ENCODE measurements at regions not wholly inside any gene's neighbourhood (a gene's known extent, or its start where the extent isn't known, plus 50 kb on each side); places are given as distances from the start of the nearest gene placed in this dataset.

DNA sequence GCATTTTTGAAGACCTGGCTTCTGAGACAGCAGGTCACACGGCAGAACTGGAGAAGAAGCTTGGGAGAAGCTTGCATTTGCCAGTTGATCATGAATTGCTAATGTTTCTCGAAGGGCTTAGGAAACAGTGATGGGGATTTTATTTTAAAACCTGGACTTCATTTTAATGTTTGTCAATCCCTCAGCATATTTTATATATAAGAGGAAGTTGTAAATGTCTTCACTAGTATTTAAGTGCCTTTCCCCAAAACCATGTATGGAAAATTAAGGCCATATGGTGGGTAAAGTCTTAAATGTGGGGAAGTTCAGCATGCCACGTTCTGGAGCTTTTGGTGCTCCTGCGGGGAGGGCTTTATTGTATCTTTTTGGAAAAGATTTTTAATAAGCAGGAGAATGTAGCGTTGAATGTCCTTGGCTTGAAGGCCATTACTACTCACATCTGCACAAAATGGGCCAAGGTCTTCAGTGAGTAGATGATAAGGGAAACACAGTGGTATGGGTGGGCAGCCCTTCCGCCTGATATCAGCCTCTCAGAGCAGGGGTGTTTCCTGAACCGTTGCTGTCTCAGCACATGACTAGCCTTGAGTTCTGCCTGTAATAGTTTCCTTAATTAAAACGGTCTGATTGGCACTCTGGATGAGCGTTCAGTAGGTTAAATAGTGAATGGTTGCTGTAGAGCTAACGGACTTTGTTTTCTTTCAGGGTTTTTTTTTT lies 511.4 kb downstream of the PCNX1 start:
- H4K8ac ChIP-seq (replicated peaks; ENCODE audit: insufficient read length, low read depth, low read length), result no peak overlapping the region
- no CpG with 5 or more reads among the region's 10 CpGs for WGBS (ENCODE audit: extremely low coverage, insufficient read length, low lambda C conversion rate)
- H2BK12ac ChIP-seq (ENCODE audit: insufficient read length, low read depth, low read length), result no peak overlapping the region
- Mint-ChIP-seq H3K27ac (peak overlapping the region in 2 of 3 experiments; percentile 47 to 63; a peak in 2 of 7 replicates), H3K4me3 (no peak overlapping the region), H3K27me3 (ENCODE audit: low read depth) (no peaks in the 10 kb centered on the region), H3K4me1 (peaks cover 9% of the 10 kb centered on the region in 2 experiments), H3K9me3 (no peaks in the 10 kb centered on the region; a peak in 1 of 5 replicates), H3K36me3 (ENCODE audit: insufficient read depth in 1 of 3, low read depth in 3 of 3) (peaks cover 7 to 15% (median 13%) of the 10 kb centered on the region in 3 experiments)
- no peak overlapping the region for H3K23ac ChIP-seq (ENCODE audit: insufficient read length, low read depth, low read length)
- no peak overlapping the region for H3K18ac ChIP-seq (ENCODE audit: insufficient read length, low read depth, low read length)
- no peak overlapping the region for H4K91ac ChIP-seq (ENCODE audit: insufficient read length, low read depth, low read length)
- DNase-seq, result no peak
- no peak overlapping the region for H3K14ac ChIP-seq (ENCODE audit: insufficient read depth, low read length)
- no peaks in the 10 kb centered on the region for H3K23me2 ChIP-seq (ENCODE audit: insufficient read length, low read depth, low read length, poor library complexity, severe bottlenecking)
- H2AFZ ChIP-seq (ENCODE audit: low read length), result no peak overlapping the region
- no peak overlapping the region for H3K56ac ChIP-seq (ENCODE audit: insufficient read length, low read depth, low read length)
- H3K4me2 ChIP-seq (ENCODE audit: insufficient read depth, insufficient read length, low read length), result no peak overlapping the region
- H3K27me3 ChIP-seq (ENCODE audit: insufficient read depth, low read length), result no peaks in the 10 kb centered on the region
- H2AK5ac ChIP-seq (ENCODE audit: insufficient read length, low read length), result no peak overlapping the region
- no peak overlapping the region for H3K27ac ChIP-seq (ENCODE audit: insufficient read length, low read depth, low read length)
- H3K4me1 ChIP-seq (ENCODE audit: insufficient read depth, low read length), result no peaks in the 10 kb centered on the region
- no peaks in the 10 kb centered on the region for H3K9me3 ChIP-seq (ENCODE audit: control insufficient read depth, low read depth, low read length)
- no peak overlapping the region for H2BK5ac ChIP-seq (ENCODE audit: insufficient read length, low read length)
- no peak overlapping the region for H2BK120ac ChIP-seq (ENCODE audit: low read depth, low read length, poor library complexity, severe bottlenecking)
- H3K4ac ChIP-seq (ENCODE audit: low read depth, low read length), result no peak overlapping the region
- no peak overlapping the region for H3T11ph ChIP-seq (ENCODE audit: low read length)
- H2BK15ac ChIP-seq (ENCODE audit: low read depth, low read length), result no peak overlapping the region
- no peaks in the 10 kb centered on the region for H3K79me1 ChIP-seq (ENCODE audit: insufficient read depth, low read depth, low read length, poor library complexity, severe bottlenecking)
- H3K79me2 ChIP-seq (ENCODE audit: insufficient read depth, low read length), result no peaks in the 10 kb centered on the region
- no peaks in the 10 kb centered on the region for H4K20me1 ChIP-seq (ENCODE audit: control insufficient read depth, insufficient read depth, insufficient read length)
- TF ChIP-seq, protein P1, sequence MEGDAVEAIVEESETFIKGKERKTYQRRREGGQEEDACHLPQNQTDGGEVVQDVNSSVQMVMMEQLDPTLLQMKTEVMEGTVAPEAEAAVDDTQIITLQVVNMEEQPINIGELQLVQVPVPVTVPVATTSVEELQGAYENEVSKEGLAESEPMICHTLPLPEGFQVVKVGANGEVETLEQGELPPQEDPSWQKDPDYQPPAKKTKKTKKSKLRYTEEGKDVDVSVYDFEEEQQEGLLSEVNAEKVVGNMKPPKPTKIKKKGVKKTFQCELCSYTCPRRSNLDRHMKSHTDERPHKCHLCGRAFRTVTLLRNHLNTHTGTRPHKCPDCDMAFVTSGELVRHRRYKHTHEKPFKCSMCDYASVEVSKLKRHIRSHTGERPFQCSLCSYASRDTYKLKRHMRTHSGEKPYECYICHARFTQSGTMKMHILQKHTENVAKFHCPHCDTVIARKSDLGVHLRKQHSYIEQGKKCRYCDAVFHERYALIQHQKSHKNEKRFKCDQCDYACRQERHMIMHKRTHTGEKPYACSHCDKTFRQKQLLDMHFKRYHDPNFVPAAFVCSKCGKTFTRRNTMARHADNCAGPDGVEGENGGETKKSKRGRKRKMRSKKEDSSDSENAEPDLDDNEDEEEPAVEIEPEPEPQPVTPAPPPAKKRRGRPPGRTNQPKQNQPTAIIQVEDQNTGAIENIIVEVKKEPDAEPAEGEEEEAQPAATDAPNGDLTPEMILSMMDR (conservative IDR thresholded peaks at IDR 0.05), result no peak
- no peak overlapping the region for H2BK20ac ChIP-seq (ENCODE audit: low read depth, low read length, poor library complexity, severe bottlenecking)
- no peak overlapping the region for H4K5ac ChIP-seq (ENCODE audit: insufficient read length, low read depth, low read length)
- H3K9ac ChIP-seq (ENCODE audit: extremely low read depth, insufficient read length, low read length), result no peak overlapping the region
